GM23248 (cell line): ENCODE measurements at regions not wholly inside any gene's neighbourhood (a gene's known extent, or its start where the extent isn't known, plus 50 kb on each side); places are given as distances from the start of the nearest gene placed in this dataset.

ENCODE experiments used
- DNase-seq: peaks from one replicate; pipeline ENCODE4 v3.0.0-alpha.2; 2015
- H2AFZ ChIP-seq: fragments of 200-600 bp; sonication (generic); 2 replicates; pipeline ENCODE4 v1.6.1; 2016; ENCODE audit warnings: antibody characterized with exemption
- H3F3A ChIP-seq: fragments of 200-600 bp; sonication (generic); 2 replicates; pipeline ENCODE4 v1.6.1; 2016; ENCODE audit warnings: mild to moderate bottlenecking, antibody characterized with exemption, mixed run types; ENCODE audit not compliant: insufficient read depth
- H3K27ac ChIP-seq: fragments of 200-600 bp; sonication (generic); 2 replicates; pipeline ENCODE4 v1.5.1; 2016; ENCODE audit warnings: mild to moderate bottlenecking
- H3K27me3 ChIP-seq: fragments of 200-600 bp; sonication (generic); replicated peaks from 2 replicates; pipeline ENCODE4 v1.6.1; 2016; ENCODE audit warnings: mild to moderate bottlenecking; ENCODE audit not compliant: insufficient read depth
- H3K36me3 ChIP-seq: fragments of 200-600 bp; sonication (generic); 2 replicates; pipeline ENCODE4 v1.6.1; 2016; ENCODE audit warnings: low read depth, mild to moderate bottlenecking
- H3K4me1 ChIP-seq: fragments of 200-600 bp; sonication (generic); 2 replicates; pipeline ENCODE4 v1.6.1; 2016; ENCODE audit warnings: mild to moderate bottlenecking; ENCODE audit not compliant: insufficient read depth
- H3K4me2 ChIP-seq: fragments of 200-600 bp; sonication (generic); one replicate; pipeline ENCODE4 v1.6.1; 2016; ENCODE audit warnings: mild to moderate bottlenecking; ENCODE audit not compliant: unreplicated experiment
- H3K4me3 ChIP-seq: fragments of 200-600 bp; sonication (generic); 2 replicates; pipeline ENCODE4 v1.5.1; 2016; ENCODE audit warnings: mild to moderate bottlenecking
- H3K79me2 ChIP-seq: fragments of 200-600 bp; sonication (generic); 2 replicates; pipeline ENCODE4 v1.6.1; 2016; ENCODE audit warnings: mild to moderate bottlenecking; ENCODE audit not compliant: insufficient read depth
- H3K9ac ChIP-seq: fragments of 200-600 bp; sonication (generic); 2 replicates; pipeline ENCODE4 v1.6.1; 2016; ENCODE audit warnings: mild to moderate bottlenecking
- H3K9me2 ChIP-seq: fragments of 200-600 bp; sonication (generic); 2 replicates; pipeline ENCODE4 v1.6.1; 2016; ENCODE audit warnings: mixed run types, mild to moderate bottlenecking, moderate library complexity; ENCODE audit not compliant: insufficient read depth
- H3K9me3 ChIP-seq: fragments of 200-600 bp; sonication (generic); one replicate; pipeline ENCODE4 v1.6.1; 2017; ENCODE audit warnings: low read depth
- H4K20me1 ChIP-seq: fragments of 200-600 bp; sonication (generic); 2 replicates; pipeline ENCODE4 v1.6.0; 2016; ENCODE audit not compliant: insufficient read depth
- EZH2 ChIP-seq: fragments of 200-600 bp; sonication (generic); IDR thresholded peaks from 2 replicates; pipeline ENCODE4 v1.6.1; 2018; ENCODE audit warnings: antibody characterized with exemption, mild to moderate bottlenecking; ENCODE audit not compliant: insufficient read depth, poor library complexity, severe bottlenecking
- EZH2phosphoT487 ChIP-seq: fragments of 200-600 bp; sonication (generic); IDR thresholded peaks from 2 replicates; pipeline ENCODE4 v1.6.1; 2018; ENCODE audit warnings: antibody characterized with exemption, moderate library complexity, mild to moderate bottlenecking, low read depth; ENCODE audit not compliant: insufficient read depth
- WGBS, 2 experiments: methylation state at CpG; one replicate each; pipeline ENCODE4 v1.1.6; 2015 to 2017; ENCODE audit warnings: low lambda C conversion rate in 2 of 2, low coverage in 1 of 2; ENCODE audit errors: missing lambda C conversion rate in 2 of 2; 5-methylcytosine and 5-hydroxymethylcytosine counted together
- in situ Hi-C: fragments of 300-500 bp; cut with MboI; formaldehyde crosslinking; loops from 2 replicates; pipeline ENCODE4 v1.15.0; 2020

- Histone ChIP-seq H3K9ac (peak overlapping the region; percentile 42), H3F3A (peaks cover 41% of the 10 kb centered on the region), H3K79me2 (peaks cover 25% of the 10 kb centered on the region), H3K4me2 (peak overlapping the region; percentile 48), H3K27ac (peak overlapping the region; percentile 72), H3K4me3 (no peak overlapping the region), H3K27me3 (no peaks in the 10 kb centered on the region), H3K9me2 (no peaks in the 10 kb centered on the region), H3K36me3 (no peaks in the 10 kb centered on the region), H3K4me1 (peaks cover 53% of the 10 kb centered on the region), H3K9me3 (no peaks in the 10 kb centered on the region), H4K20me1 (no peaks in the 10 kb centered on the region), H2AFZ (no peak overlapping the region)
- in situ Hi-C loops, result no loop called here
- no peak for TF ChIP-seq EZH2
- TF ChIP-seq EZH2phosphoT487, result no peak
- 86 to 88% methylated on average over 4 of the region's 4 CpGs for WGBS, 2 experiments
- no peak for DNase-seq
Measured at GRCh38 chr5:111942201-111942600, 185.2 kb upstream of the NREP start.

GRCh38 chr5:111937094-111937493 is 180.1 kb upstream of the NREP start:
- Histone ChIP-seq H4K20me1 (no peaks in the 10 kb centered on the region), H2AFZ (peak overlapping the region; percentile 3; the same call in 1 of the 2 replicates), H3F3A (peaks cover 41% of the 10 kb centered on the region), H3K4me2 (peak overlapping the region; percentile 54), H3K27me3 (no peaks in the 10 kb centered on the region), H3K4me1 (peaks cover 51% of the 10 kb centered on the region), H3K9me2 (no peaks in the 10 kb centered on the region), H3K27ac (peak overlapping the region; percentile 58), H3K79me2 (no peaks in the 10 kb centered on the region), H3K36me3 (no peaks in the 10 kb centered on the region), H3K9ac (peak overlapping the region; percentile 23), H3K4me3 (no peak overlapping the region), H3K9me3 (no peaks in the 10 kb centered on the region)
- TF ChIP-seq EZH2, result no peak
- no peak for TF ChIP-seq EZH2phosphoT487
- WGBS, 2 experiments, result 24 to 31% methylated on average over 2 of the region's 2 CpGs
- peak; percentile 59 for DNase-seq
- in situ Hi-C loops, result no loop called here

GRCh38 chr5:111935835-111936234 is 178.8 kb upstream of the NREP start:
- Histone ChIP-seq H2AFZ (no peak overlapping the region), H3K79me2 (no peaks in the 10 kb centered on the region), H3K9me2 (no peaks in the 10 kb centered on the region), H3F3A (peaks cover 42% of the 10 kb centered on the region), H3K27ac (peak overlapping the region; percentile 58), H4K20me1 (no peaks in the 10 kb centered on the region), H3K9me3 (no peaks in the 10 kb centered on the region), H3K9ac (no peak overlapping the region), H3K4me1 (peaks cover 53% of the 10 kb centered on the region), H3K27me3 (no peaks in the 10 kb centered on the region), H3K36me3 (no peaks in the 10 kb centered on the region), H3K4me2 (no peak overlapping the region), H3K4me3 (no peak overlapping the region)
- DNase-seq, result no peak
- in situ Hi-C loops, result no loop called here
- WGBS, 2 experiments, result 87% methylated on average over 3 of the region's 3 CpGs
- TF ChIP-seq EZH2phosphoT487 (no peak), EZH2 (no peak)

- Histone ChIP-seq H3K9me2 (no peaks in the 10 kb centered on the region), H4K20me1 (no peaks in the 10 kb centered on the region), H3K4me2 (no peak overlapping the region), H3K9ac (no peak overlapping the region), H2AFZ (no peak overlapping the region), H3K4me1 (peaks cover 61% of the 10 kb centered on the region), H3K4me3 (no peak overlapping the region), H3K27ac (no peak overlapping the region), H3F3A (peaks cover 51% of the 10 kb centered on the region), H3K9me3 (no peaks in the 10 kb centered on the region), H3K27me3 (no peaks in the 10 kb centered on the region), H3K36me3 (no peaks in the 10 kb centered on the region), H3K79me2 (no peaks in the 10 kb centered on the region)
- 91 to 100% methylated on average over 1 of the region's 1 CpG for WGBS, 2 experiments
- TF ChIP-seq EZH2phosphoT487 (no peak), EZH2 (no peak)
- in situ Hi-C loops, result no loop called here
- DNase-seq, result no peak
Measured at GRCh38 chr5:111935009-111935408, 178.0 kb upstream of the NREP start.

GRCh38 chr5:111934511-111934910 is 177.5 kb upstream of the NREP start:
- peaks cover 65% of the 10 kb centered on the region for H3K4me1 ChIP-seq

More at GRCh38 chr5:111934511-111934910, 177.5 kb upstream of the NREP start:
- Histone ChIP-seq H3F3A (peaks cover 54% of the 10 kb centered on the region), H3K36me3 (no peaks in the 10 kb centered on the region), H3K27me3 (no peaks in the 10 kb centered on the region), H3K4me2 (no peak overlapping the region), H3K9ac (no peak overlapping the region), H3K9me2 (no peaks in the 10 kb centered on the region), H3K9me3 (no peaks in the 10 kb centered on the region), H2AFZ (no peak overlapping the region), H3K79me2 (no peaks in the 10 kb centered on the region), H4K20me1 (no peaks in the 10 kb centered on the region), H3K27ac (no peak overlapping the region), H3K4me3 (no peak overlapping the region)
- WGBS, 2 experiments, result 95 to 100% methylated on average over 2 of the region's 2 CpGs
- DNase-seq, result no peak
- in situ Hi-C loops, result no loop called here
- TF ChIP-seq EZH2phosphoT487 (no peak), EZH2 (no peak)
